ENCODE measurements at regions not wholly inside any gene's neighbourhood (a gene's known extent, or its start where the extent isn't known, plus 50 kb on each side); places are given as distances from the start of the nearest gene placed in this dataset.
"Not testable (repeated sequence)": the region's sequence is repeated elsewhere in the genome, so short reads cannot be mapped to it uniquely, and the experiment has no call there.

GRCh38 chr6:82100763-82101162, 146.8 kb downstream of the IBTK start:
- TF ChIP-seq CTCF (conservative IDR thresholded peaks at IDR 0.05; ENCODE audit: low read depth, low read length); EZH2phosphoT487 (IDR thresholded peaks at IDR 0.05; ENCODE audit: borderline replicate concordance, low read length): not testable (repeated sequence)
